ENCODE measurements at regions not wholly inside any gene's neighbourhood (a gene's known extent, or its start where the extent isn't known, plus 50 kb on each side); places are given as distances from the start of the nearest gene placed in this dataset.

- no peak for DNase-seq
Observed at GRCh38 chr1:219772265-219773036, 155.9 kb downstream of the SLC30A10 start.

- no peak for DNase-seq
Observed at GRCh38 chr1:219771080-219771479, 157.3 kb downstream of the SLC30A10 start.

GRCh38 chr1:219763321-219763720, 150.4 kb upstream of the ZC3H11B start:
- DNase-seq: no peak

DNA sequence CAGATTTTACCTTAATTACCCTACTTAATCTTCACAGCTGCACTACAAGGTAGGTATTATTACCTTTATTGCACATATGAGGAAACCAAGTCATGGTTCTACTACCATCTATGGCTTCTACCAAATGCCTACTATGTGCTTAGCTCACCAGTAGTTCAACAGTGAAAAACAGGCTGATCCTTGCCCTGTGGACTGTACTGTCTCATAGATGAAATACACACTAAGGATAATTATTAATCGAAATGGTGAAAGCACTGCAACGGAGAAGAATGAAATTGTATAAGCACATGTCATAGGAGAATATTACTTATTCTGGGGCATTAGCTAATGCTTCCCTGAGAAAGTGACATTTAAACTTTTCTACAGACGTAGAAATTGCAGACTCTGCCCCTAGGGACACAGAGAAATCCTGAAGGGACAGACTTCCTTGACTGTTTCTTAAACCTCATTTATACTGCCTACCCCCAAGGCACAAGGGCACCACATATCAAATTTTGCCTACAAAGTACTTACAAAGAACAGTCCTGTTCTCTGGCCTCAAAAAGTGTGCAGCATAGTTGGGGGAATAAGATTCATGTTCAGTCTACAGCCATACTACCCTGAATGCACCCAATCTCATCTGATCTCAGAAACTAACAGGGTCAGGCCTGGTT, 148.4 kb upstream of the ZC3H11B start:
- DNase-seq: no peak

DNA sequence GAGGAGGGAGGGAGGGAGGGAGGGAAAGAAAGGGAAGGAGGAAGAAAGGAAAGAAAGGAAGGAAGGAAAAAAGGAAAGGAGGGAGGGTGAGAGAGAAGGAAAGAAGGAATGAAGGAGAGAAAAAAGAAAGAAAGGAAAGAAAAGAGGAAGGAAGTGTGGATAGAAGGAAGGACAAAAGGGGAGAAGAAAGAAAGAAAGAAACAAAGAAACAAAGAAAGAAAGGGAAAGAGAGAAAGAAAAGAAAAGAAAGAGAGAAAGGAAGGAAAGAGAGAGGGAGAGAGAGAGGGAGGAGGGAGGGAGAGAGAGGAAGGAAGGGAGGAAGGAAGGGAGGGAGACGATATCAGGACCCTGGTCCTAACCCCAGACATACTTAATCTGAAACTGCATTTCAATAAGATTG, 146.2 kb upstream of the ZC3H11B start:
- no peak for DNase-seq

- DNase-seq: no peak
Observed at GRCh38 chr1:219757890-219758289, 145.0 kb upstream of the ZC3H11B start.

GRCh38 chr1:219755234-219755633, 142.3 kb upstream of the ZC3H11B start:
- DNase-seq: no peak

DNA sequence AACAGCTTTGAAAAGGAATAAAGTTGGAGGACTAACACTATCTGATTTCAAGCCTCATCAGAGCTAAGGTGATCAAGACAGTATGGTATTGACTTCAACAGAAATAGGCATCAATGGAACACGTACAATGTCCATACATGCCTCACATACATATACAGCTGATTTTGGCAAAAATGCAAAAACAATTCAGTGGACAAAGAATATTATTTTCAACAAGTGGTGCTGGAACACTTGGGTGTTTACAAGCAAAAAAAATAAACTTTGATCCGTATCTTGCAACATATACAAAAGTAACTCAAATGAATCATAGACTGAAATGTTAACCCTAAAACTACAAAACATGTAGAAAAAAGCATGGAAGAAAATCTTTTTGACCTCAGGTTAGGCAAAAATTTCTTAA, 141.9 kb upstream of the ZC3H11B start:
- DNase-seq: no peak

DNA sequence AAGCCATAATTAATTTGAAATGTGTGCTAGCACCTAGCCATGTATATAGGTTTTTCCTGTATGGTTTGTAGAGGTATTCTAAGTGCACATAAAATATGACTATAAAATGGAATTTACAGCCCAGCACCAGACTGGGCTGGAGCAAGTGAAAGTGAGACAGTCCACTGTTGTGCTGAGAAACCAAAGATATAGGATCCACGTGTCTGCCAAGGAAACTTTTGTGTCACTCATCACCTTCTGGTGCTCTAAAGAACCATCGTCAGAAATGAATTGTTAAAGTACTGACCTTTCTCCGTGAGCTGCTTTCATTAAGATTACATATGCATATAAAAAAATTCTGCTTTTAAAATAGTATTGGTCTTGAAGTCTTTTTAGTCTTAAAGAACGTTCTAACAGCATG, 141.0 kb upstream of the ZC3H11B start:
- DNase-seq: no peak

DNA sequence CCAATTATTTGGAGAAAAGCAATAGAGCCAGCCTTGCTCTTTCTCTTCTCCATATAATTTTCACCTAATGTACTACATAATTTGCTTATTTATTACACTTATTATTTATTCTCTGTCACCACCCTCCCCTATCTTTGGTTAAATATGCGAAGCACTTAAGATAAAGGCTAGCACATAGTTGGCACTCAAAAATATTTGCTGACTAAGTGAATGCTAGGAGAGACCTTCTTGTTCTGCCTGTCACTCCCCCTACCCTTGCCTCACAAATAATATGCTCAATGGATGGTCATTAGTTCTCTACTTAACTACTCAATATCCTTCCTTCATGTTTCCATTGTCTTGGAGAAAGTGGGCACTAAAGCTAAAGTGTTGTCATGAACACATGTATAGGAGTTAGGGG, 139.7 kb upstream of the ZC3H11B start:
- DNase-seq: no peak

- DNase-seq: no peak
Observed at GRCh38 chr1:219751870-219752507, 139.1 kb upstream of the ZC3H11B start.

DNA sequence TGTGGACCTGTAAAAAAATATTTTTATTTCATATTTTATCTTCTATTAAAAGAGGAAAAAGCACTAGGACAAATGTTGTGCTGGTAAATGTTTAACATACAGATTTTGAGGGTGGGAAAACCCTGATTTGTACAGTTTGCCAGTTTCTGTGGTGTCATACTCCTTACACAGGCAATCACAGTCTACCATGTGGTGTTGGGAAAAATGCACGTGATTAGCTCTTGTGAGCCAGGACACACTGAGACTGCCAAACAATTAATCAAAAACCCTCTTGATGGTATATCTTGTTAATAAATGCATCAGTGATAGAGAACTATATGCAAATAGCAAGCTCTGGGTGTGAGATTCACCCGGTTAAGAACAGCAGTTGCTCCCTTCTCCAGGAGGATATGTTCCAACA, 136.5 kb upstream of the ZC3H11B start:
- DNase-seq: no peak

DNA sequence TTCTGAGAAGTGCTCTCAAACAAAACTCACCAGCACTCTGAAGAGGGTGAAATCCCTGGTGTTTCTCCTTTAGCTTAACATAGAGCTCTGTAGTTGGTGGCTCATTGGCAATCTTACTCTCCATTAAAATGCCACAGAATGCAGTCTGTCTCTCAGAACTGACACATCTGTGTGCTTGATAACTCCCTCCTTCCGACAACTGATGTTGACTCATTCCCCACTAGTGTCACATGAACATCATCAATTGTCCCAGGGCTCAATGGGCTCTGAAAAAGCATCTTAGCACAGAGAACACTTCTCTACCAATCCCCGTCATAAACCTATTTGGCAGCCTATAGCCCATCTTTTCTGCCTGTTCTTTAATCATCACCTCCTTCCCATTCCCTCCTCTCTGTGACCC, 133.2 kb upstream of the ZC3H11B start:
- DNase-seq: no peak

DNA sequence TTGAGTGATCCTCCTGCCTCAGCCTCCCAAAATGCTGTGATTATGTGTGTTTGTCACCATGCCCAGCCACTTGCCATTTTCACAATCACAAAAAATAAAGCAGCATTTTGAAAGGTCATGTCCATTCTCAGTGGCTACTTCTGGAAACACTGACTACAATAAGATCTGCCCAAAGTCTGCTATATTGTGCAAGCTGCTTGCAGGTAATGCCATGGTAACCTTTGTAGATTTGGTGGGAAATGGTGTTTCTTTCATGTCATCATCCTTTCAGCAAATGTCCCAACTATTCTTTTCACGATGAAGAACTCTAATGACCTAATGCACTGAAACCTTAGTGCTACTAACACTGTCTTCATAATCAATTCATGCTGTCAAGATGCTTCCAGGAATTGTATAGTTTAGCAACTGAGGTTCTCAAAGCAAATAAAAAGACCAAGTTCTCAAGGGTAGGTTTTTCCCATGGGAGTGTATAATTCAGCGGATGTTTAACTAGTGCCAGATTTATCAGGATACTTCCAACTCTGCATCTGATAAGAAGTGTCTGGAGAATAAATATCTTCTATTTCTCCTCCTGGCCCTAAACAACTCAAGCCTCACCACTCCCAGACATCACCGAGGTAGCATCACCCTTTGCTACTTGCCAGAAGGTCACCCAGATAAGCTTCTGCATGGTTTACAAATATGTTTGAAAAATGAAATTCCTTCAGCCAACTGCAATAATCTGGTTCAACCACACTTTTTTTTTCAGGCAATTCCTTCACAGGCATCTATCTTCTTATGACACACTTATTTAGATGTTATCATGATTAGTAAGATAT, 132.0 kb upstream of the ZC3H11B start:
- no peak for DNase-seq

GRCh38 chr1:219741011-219741970, 128.4 kb upstream of the ZC3H11B start:
- DNase-seq: no peak

- no peak for DNase-seq
Observed at GRCh38 chr1:219733511-219734174, 120.7 kb upstream of the ZC3H11B start.

DNA sequence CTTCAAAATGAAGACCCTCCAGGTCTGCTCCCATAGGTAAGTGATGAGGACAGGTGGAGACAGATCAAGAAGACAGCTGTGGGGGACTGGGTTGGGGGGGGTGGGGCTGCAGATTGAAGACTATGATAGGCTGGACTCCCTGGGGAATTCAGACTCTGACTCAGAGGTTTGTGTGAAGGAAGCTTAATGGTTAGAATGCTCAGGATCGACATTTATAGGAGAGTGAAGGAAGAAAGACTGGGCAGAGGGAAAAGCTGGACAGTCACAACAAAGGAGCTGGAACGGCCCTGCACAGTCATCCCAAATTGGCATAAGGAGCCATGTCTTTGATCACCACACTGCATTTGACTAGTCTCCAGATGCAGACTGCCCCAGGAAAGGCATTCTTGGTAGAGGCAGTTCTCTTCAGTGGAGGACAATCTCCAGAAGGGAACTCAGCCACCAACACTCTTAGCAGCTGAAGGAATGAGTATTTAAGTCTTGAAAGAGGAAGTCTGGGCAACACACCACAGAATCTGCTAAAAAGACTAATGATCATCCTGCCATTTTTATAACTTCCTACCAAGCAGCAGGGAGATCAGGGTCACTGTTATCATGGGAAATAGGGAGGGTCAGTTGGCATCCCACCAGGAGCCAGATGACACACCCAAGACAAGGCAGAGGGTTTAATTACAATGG, 120.0 kb upstream of the ZC3H11B start:
- DNase-seq: no peak

- no peak for DNase-seq
Observed at GRCh38 chr1:219731771-219732170, 118.9 kb upstream of the ZC3H11B start.

GRCh38 chr1:219726480-219727272, 113.8 kb upstream of the ZC3H11B start:
- no peak for DNase-seq

- DNase-seq: no peak
Observed at GRCh38 chr1:219724440-219724839, 111.5 kb upstream of the ZC3H11B start.
